Omental fat pad (tissue), 3 donors: ENCODE measurements at regions not wholly inside any gene's neighbourhood (a gene's known extent, or its start where the extent isn't known, plus 50 kb on each side); places are given as distances from the start of the nearest gene placed in this dataset.
"Not testable (repeated sequence)": the region's sequence is repeated elsewhere in the genome, so short reads cannot be mapped to it uniquely, and the experiment has no call there.

Source experiments
- ATAC-seq: fragments of 150-250 bp; one replicate; pipeline ENCODE4 v1.9.1; 2016; ENCODE audit warnings: mild to moderate bottlenecking, moderate library complexity; ENCODE audit not compliant: low FRiP score
- DNase-seq: peaks from one replicate; pipeline ENCODE4 v3.0.0-alpha.2; 2019; ENCODE audit warnings: low spot score
- TF ChIP-seq, protein P1 (sequence below), 3 donors: fragments of 450-650 bp; IDR thresholded peaks; one replicate each; pipeline ENCODE4 v1.5.1; 2016 to 2017; ENCODE audit warnings: antibody characterized with exemption in 3 of 3, mild to moderate bottlenecking in 3 of 3, moderate library complexity in 2 of 3

- ATAC-seq (no peak), DNase-seq (no peak)
- TF ChIP-seq, protein P1, sequence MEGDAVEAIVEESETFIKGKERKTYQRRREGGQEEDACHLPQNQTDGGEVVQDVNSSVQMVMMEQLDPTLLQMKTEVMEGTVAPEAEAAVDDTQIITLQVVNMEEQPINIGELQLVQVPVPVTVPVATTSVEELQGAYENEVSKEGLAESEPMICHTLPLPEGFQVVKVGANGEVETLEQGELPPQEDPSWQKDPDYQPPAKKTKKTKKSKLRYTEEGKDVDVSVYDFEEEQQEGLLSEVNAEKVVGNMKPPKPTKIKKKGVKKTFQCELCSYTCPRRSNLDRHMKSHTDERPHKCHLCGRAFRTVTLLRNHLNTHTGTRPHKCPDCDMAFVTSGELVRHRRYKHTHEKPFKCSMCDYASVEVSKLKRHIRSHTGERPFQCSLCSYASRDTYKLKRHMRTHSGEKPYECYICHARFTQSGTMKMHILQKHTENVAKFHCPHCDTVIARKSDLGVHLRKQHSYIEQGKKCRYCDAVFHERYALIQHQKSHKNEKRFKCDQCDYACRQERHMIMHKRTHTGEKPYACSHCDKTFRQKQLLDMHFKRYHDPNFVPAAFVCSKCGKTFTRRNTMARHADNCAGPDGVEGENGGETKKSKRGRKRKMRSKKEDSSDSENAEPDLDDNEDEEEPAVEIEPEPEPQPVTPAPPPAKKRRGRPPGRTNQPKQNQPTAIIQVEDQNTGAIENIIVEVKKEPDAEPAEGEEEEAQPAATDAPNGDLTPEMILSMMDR (IDR thresholded peaks at IDR 0.05): no peak
Measured at GRCh38 chr10:36739884-36740445, 385.4 kb upstream of the ANKRD30A start.

DNA sequence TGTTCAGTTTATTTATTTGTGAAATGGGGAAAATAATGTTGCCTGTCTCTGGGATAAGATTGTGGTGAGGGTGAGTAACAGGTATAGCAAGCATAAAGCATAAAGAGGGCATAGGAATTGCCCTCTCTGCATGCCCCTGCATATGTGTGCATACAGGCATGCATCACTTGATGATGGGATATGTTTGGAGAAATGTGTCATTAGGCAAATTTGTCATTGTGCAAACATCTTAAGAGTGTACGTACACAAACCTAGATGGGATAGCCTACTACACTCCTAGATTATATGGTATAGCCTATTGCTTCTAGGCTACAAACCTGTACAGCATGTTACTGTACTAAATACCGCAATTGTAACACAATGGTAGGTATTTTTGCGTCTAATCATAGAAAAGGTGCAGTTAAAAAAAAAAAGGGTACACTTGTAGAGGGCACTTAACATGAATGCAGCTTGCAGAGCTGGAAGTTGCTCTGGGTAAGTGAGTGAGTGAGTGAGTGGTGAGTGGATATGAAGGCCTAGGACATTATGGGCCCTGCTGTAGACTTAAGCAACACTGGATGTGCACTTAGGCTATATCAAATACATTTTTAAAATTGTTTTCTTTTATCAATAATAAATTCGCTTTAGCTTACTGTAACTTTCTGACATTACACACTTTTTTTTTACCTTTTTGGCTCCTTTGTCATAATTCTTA, 386.5 kb upstream of the ANKRD30A start:
- ATAC-seq (no peak), DNase-seq (no peak)
- TF ChIP-seq, protein P1 (IDR thresholded peaks at IDR 0.05): no peak

GRCh38 chr10:36736311-36736710, 389.1 kb upstream of the ANKRD30A start:
- ATAC-seq: no peak
- TF ChIP-seq, protein P1 (IDR thresholded peaks at IDR 0.05): no peak
- DNase-seq: no peak

- not testable (repeated sequence) for DNase-seq, ATAC-seq
Measured at GRCh38 chr10:36734590-36734989, 390.8 kb upstream of the ANKRD30A start.

GRCh38 chr10:36730316-36730715, 395.1 kb upstream of the ANKRD30A start:
- TF ChIP-seq, protein P1 (IDR thresholded peaks at IDR 0.05): no peak
- DNase-seq (no peak), ATAC-seq (no peak)

- ATAC-seq (no peak), DNase-seq (no peak)
- TF ChIP-seq, protein P1 (IDR thresholded peaks at IDR 0.05): no peak
Measured at GRCh38 chr10:36728626-36729025, 396.8 kb upstream of the ANKRD30A start.

- no peak for DNase-seq
- ATAC-seq: peak; percentile 64
- TF ChIP-seq, protein P1 (IDR thresholded peaks at IDR 0.05): no peak
Measured at GRCh38 chr10:36725581-36726520, 399.5 kb upstream of the ANKRD30A start.
